Colonic mucosa (tissue), 4 donors: ENCODE measurements at regions not wholly inside any gene's neighbourhood (a gene's known extent, or its start where the extent isn't known, plus 50 kb on each side); places are given as distances from the start of the nearest gene placed in this dataset.

Experiments used
- DNase-seq: peaks from one replicate; pipeline ENCODE4 v3.0.0-alpha.2; 2020
- H3K27ac ChIP-seq: fragments of 200-600 bp; one replicate; pipeline ENCODE4 v1.8.0; 2021
- H3K27me3 ChIP-seq: fragments of 200-600 bp; one replicate; pipeline ENCODE4 v1.8.0; 2021
- H3K36me3 ChIP-seq: fragments of 200-600 bp; one replicate; pipeline ENCODE4 v1.8.0; 2021
- H3K4me1 ChIP-seq: fragments of 200-600 bp; one replicate; pipeline ENCODE4 v1.8.0; 2021; ENCODE audit warnings: mild to moderate bottlenecking
- H3K4me3 ChIP-seq: fragments of 200-600 bp; one replicate; pipeline ENCODE4 v1.8.0; 2021
- H3K9ac ChIP-seq, 2 donors: one replicate each; pipeline ENCODE4 v1.7.0; 2013; ENCODE audit warnings: control low read depth in 2 of 2, low read depth in 2 of 2, low read length in 2 of 2
- H3K9me3 ChIP-seq: fragments of 200-600 bp; one replicate; pipeline ENCODE4 v1.8.0; 2021
- intact Hi-C: fragments of 100-400 bp; cut with DNase I; formaldehyde crosslinking; loops from one replicate; pipeline ENCODE4 v1.14.1; 2022
- TF ChIP-seq, protein P1 (sequence below): fragments of 200-600 bp; IDR thresholded peaks from one replicate; pipeline ENCODE4 v1.8.0; 2022; ENCODE audit warnings: antibody characterized with exemption, mild to moderate bottlenecking
- donor health status: healthy.
- donor health status: DM: no; HTN: no; CAD: no.
- donor health status: DM: no; HTN: no; CAD: no.

DNA sequence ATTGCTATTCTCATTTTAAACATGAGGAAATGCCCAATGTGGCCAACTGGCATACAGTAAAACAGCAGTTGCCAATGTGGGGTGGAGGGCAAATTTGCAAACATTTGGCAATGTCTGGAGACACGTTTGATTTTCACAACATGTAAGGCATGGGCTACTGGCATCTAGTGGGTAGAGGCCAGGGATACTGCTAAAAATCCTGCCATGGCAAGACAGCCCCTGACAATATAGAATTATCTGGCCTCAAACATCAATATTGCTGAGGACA, 168.6 kb downstream of the KCNE4 start:
- Histone ChIP-seq H3K27me3 (no peaks in the 10 kb centered on the region), H3K4me3 (no peak overlapping the region), H3K9ac (no peak overlapping the region), H3K9me3 (no peaks in the 10 kb centered on the region), H3K27ac (no peak overlapping the region), H3K36me3 (no peaks in the 10 kb centered on the region), H3K4me1 (no peaks in the 10 kb centered on the region)
- TF ChIP-seq, protein P1, sequence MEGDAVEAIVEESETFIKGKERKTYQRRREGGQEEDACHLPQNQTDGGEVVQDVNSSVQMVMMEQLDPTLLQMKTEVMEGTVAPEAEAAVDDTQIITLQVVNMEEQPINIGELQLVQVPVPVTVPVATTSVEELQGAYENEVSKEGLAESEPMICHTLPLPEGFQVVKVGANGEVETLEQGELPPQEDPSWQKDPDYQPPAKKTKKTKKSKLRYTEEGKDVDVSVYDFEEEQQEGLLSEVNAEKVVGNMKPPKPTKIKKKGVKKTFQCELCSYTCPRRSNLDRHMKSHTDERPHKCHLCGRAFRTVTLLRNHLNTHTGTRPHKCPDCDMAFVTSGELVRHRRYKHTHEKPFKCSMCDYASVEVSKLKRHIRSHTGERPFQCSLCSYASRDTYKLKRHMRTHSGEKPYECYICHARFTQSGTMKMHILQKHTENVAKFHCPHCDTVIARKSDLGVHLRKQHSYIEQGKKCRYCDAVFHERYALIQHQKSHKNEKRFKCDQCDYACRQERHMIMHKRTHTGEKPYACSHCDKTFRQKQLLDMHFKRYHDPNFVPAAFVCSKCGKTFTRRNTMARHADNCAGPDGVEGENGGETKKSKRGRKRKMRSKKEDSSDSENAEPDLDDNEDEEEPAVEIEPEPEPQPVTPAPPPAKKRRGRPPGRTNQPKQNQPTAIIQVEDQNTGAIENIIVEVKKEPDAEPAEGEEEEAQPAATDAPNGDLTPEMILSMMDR = no peak
- intact Hi-C loops = no loop called here
- DNase-seq = no peak

DNA sequence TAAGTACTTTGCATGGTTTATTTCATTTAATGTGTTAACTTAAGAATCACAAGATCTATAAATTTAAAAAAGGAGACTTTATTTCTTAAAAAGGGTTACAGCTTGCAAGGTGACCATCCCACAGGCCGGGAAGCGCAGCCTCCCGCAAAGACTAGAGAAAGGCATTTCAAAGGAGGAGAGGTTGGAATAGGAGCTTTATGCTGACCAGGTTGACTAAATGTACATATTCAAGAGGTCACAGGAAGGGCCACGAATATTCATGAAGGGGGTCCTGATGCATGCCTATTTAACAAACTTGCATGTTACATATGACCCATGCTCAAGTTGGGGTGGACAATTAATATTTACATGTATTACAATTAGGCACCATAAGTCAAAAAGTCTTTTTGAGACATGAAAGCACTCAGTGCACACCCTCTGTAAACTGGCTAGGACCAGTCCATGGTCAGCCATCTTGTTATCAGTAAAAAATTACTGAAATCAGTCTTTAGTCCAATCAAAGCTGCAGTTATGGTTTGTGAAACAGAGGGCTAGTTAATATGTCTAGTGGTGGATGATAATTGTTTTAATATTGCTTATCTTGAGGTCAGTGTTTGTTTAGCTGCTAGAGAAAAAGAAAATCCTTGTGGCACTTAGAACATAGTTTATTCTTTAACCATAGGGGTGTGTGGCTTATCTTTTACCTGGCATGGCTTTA, 169.3 kb downstream of the KCNE4 start:
- Histone ChIP-seq H3K9me3 (no peaks in the 10 kb centered on the region), H3K27ac (no peak overlapping the region), H3K4me3 (no peak overlapping the region), H3K9ac (no peak overlapping the region), H3K4me1 (no peaks in the 10 kb centered on the region), H3K36me3 (no peaks in the 10 kb centered on the region), H3K27me3 (no peaks in the 10 kb centered on the region)
- DNase-seq = no peak
- intact Hi-C loops = no loop called here
- TF ChIP-seq, protein P1 = no peak

DNA sequence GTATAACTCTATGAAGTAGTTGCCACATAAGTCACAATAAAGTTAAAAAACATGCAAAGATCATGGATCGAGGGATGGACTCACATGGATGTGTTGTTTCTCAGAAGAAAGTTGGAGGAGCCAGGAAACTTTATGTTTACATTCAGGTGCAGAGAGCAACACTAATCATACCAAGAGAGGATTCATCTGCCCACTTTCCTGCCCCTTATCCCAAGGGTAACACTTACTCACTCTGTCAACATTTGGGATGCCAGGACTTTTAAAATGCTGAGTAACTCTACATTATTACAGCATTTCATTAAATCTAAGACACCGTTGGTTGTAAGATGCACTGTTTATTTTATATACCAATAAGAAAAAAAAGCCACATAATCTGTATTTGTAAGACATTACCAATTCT, 170.4 kb downstream of the KCNE4 start:
- intact Hi-C loops = no loop called here
- no peak for DNase-seq
- no peaks in the 10 kb centered on the region for H3K36me3 ChIP-seq
- no peaks in the 10 kb centered on the region for H3K27me3 ChIP-seq
- H3K9me3 ChIP-seq = no peaks in the 10 kb centered on the region
- no peak overlapping the region for H3K27ac ChIP-seq
- H3K9ac ChIP-seq = no peak overlapping the region
- no peaks in the 10 kb centered on the region for H3K4me1 ChIP-seq
- no peak overlapping the region for H3K4me3 ChIP-seq
- TF ChIP-seq, protein P1 = no peak

DNA sequence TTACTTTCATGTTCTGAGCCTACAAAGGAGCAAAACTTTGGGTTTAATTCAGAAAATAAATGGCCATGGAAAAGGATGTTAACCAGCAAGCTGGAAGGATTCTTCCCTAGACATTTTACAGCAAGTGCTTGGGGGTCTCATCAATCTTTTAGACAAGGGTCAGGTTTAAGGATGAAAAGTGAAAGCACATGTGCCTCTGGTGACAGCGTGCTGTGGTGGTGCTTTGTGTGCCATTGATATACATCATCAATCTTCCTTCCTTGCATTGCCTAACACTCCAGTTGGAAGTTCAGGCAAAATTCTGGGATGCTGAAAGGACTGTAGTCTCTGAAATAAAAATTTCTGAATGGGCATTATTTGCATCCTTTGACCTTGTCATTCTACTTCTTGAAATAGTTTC, 171.2 kb downstream of the KCNE4 start:
- Histone ChIP-seq H3K9me3 (no peaks in the 10 kb centered on the region), H3K4me1 (no peaks in the 10 kb centered on the region), H3K27me3 (no peaks in the 10 kb centered on the region), H3K4me3 (no peak overlapping the region), H3K9ac (no peak overlapping the region), H3K36me3 (no peaks in the 10 kb centered on the region), H3K27ac (no peak overlapping the region)
- intact Hi-C loops = no loop called here
- no peak for DNase-seq
- TF ChIP-seq, protein P1 = no peak

DNA sequence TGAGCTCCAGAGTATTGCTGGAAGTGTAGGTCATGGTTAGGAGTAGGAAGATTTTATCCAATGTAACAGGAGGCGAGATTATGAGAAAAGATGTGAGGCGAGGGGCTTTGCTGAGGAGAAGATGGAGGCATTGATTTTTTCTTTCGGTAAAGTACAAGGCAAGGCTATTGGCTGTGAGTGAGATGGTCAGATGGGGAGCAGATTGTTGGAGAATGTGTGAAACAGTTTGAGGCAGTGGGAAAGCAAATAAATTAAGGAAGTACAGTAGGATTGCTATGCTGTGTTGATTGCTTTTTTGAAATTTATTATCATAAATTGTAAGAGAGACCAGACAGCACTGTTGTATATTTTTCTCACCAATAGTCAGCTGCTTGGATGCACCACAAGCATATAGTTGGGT, 173.3 kb downstream of the KCNE4 start:
- no peaks in the 10 kb centered on the region for H3K4me1 ChIP-seq
- no peak overlapping the region for H3K9ac ChIP-seq
- H3K4me3 ChIP-seq = no peak overlapping the region
- H3K36me3 ChIP-seq = no peaks in the 10 kb centered on the region
- TF ChIP-seq, protein P1 = no peak
- no peaks in the 10 kb centered on the region for H3K9me3 ChIP-seq
- no peak for DNase-seq
- H3K27me3 ChIP-seq = no peaks in the 10 kb centered on the region
- no peak overlapping the region for H3K27ac ChIP-seq
- intact Hi-C loops = no loop called here

DNA sequence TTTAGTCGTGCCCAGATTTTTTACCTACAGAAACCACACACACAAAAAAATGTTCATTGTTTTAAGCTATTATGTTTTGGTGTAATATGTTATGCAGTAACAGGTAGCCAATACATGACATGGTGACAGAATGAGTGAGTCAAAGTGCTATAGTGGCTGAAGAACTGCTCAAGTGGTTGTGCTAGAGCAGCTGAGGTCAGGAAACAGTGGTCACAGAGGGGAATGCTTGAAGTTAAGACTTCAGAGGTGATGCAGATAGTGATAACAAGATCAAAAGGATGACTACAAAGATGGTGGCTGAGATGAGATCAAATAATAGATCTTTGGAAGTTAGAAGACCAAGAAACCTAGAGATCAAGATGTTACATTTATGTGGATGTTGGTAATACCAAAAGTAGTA, 174.3 kb downstream of the KCNE4 start:
- Histone ChIP-seq H3K36me3 (no peaks in the 10 kb centered on the region), H3K27ac (no peak overlapping the region), H3K4me3 (no peak overlapping the region), H3K27me3 (no peaks in the 10 kb centered on the region), H3K4me1 (no peaks in the 10 kb centered on the region), H3K9me3 (no peaks in the 10 kb centered on the region), H3K9ac (no peak overlapping the region)
- intact Hi-C loops = no loop called here
- DNase-seq = no peak
- TF ChIP-seq, protein P1 = no peak
